GM18870 (cell line): ENCODE measurements at regions not wholly inside any gene's neighbourhood (a gene's known extent, or its start where the extent isn't known, plus 50 kb on each side); places are given as distances from the start of the nearest gene placed in this dataset.

Source experiments
- ATAC-seq: cut with Tn5 transposase; IDR thresholded peaks from one replicate; pipeline ENCODE4 v1.9.1; 2021; ENCODE audit warnings: moderate library complexity; ENCODE audit not compliant: unreplicated experiment

GRCh38 chr2:174669336-174669735 lies 71.7 kb upstream of the WIPF1 start:
- no peak for ATAC-seq

- ATAC-seq: no peak
Measured at GRCh38 chr2:174668075-174668474, 70.5 kb upstream of the WIPF1 start.

GRCh38 chr2:174667250-174667860 lies 69.8 kb upstream of the WIPF1 start:
- ATAC-seq: no peak

- no peak for ATAC-seq
Measured at GRCh38 chr2:174666845-174667244, 69.2 kb upstream of the WIPF1 start.

GRCh38 chr2:174666312-174666711 lies 68.7 kb upstream of the WIPF1 start:
- no peak for ATAC-seq

- ATAC-seq: no peak
Measured at GRCh38 chr2:174664084-174664759, 66.6 kb upstream of the WIPF1 start.

- no peak for ATAC-seq
Measured at GRCh38 chr2:174663550-174663949, 65.9 kb upstream of the WIPF1 start.

- ATAC-seq: no peak
Measured at GRCh38 chr2:174662859-174663258, 65.3 kb upstream of the WIPF1 start.

GRCh38 chr2:174662459-174662858 lies 64.9 kb upstream of the WIPF1 start:
- ATAC-seq: no peak

- ATAC-seq: no peak
Measured at GRCh38 chr2:174660984-174661675, 63.5 kb upstream of the WIPF1 start.

- no peak for ATAC-seq
Measured at GRCh38 chr2:174659069-174659900, 61.7 kb upstream of the WIPF1 start.

- ATAC-seq: no peak
Measured at GRCh38 chr2:174656676-174657176, 59.1 kb upstream of the WIPF1 start.

GRCh38 chr2:174656035-174656434 lies 58.4 kb upstream of the WIPF1 start:
- no peak for ATAC-seq

- no peak for ATAC-seq
Measured at GRCh38 chr2:174654419-174654941, 56.9 kb upstream of the WIPF1 start.

GRCh38 chr2:174648896-174649295 lies 51.3 kb upstream of the WIPF1 start:
- no peak for ATAC-seq
